HepG2 (cell line): ENCODE measurements at regions not wholly inside any gene's neighbourhood (a gene's known extent, or its start where the extent isn't known, plus 50 kb on each side); places are given as distances from the start of the nearest gene placed in this dataset.

Experiments
- ATAC-seq: fragments of 200-7000 bp; cut with Tn5 transposase; 3 replicates; pipeline ENCODE4 v1.9.1; 2020; ENCODE audit warnings: mild to moderate bottlenecking, moderate library complexity
- BruUV-seq: library from RNA; stranded (reverse); fragments of 400-500 nt; replicated peaks from 2 replicates; lab custom pipeline; 2021; lab: Mats Ljungman, UMichigan
- CTCF ChIA-PET: fragments of 300-600 bp; formaldehyde crosslinking; extraction: SDS; loops from one replicate; lab custom pipeline; 2021; ENCODE audit warnings: low total read pairs, inconsistent platforms, low intra/inter-chr PET ratio; lab: Yijun Ruan, JAX
- POLR2A ChIA-PET: fragments of 350-600 bp; sonication (Branson Sonifier 250); formaldehyde crosslinking; loops from one replicate; lab custom pipeline; 2020; ENCODE audit warnings: antibody characterized with exemption, inconsistent platforms; lab: Yijun Ruan, JAX
- DNase-seq: peaks from one replicate; pipeline ENCODE4 v3.0.0-alpha.2; 2015; ENCODE audit warnings: low spot score
- FAIRE-seq: peaks from 3 replicates; lab custom pipeline; 2011; peaks lifted over from hg19 to GRCh38; lab: Jason Lieb, UNC
- H2AFZ ChIP-seq: one replicate; pipeline ENCODE4 v1.6.1; 2011; ENCODE audit warnings: low read length, inconsistent platforms
- H3K27ac ChIP-seq: fragments of 300-600 bp; 3 replicates; pipeline ENCODE4 v1.8.0; 2011; ENCODE audit warnings: mixed run types, mild to moderate bottlenecking, mixed read lengths, low read length, inconsistent platforms; ENCODE audit not compliant: insufficient read depth; ENCODE audit errors: extremely low read length
- H3K27me3 ChIP-seq, 2 experiments: fragments of 200-600 bp in 1 of 2; 2 replicates in 1 of 2; 3 replicates in 1 of 2; pipeline versions ENCODE4 v1.6.0 to v1.8.0; 2011; ENCODE audit warnings: low read length in 2 of 2, mild to moderate bottlenecking in 2 of 2, moderate library complexity in 2 of 2, inconsistent platforms in 1 of 2; ENCODE audit not compliant: insufficient read depth in 2 of 2, control insufficient read depth in 1 of 2
- H3K36me3 ChIP-seq, 2 experiments: fragments of 200-600 bp in 1 of 2; replicated peaks in 1 of 2; 2 replicates in 1 of 2; 3 replicates in 1 of 2; pipeline versions ENCODE4 v1.5.1 to v1.8.0; 2011; ENCODE audit warnings: low read length in 2 of 2, inconsistent platforms in 1 of 2; ENCODE audit not compliant: insufficient read depth in 2 of 2, control insufficient read depth in 1 of 2
- H3K4me1 ChIP-seq: 2 replicates; pipeline ENCODE4 v1.5.1; 2012; ENCODE audit warnings: low read length, inconsistent platforms; ENCODE audit not compliant: insufficient read depth
- H3K4me2 ChIP-seq: 2 replicates; pipeline ENCODE4 v1.6.0; 2011; ENCODE audit warnings: low read depth, low read length, inconsistent platforms
- H3K4me3 ChIP-seq, 3 experiments: fragments of 200-600 bp in 1 of 3; sonication (generic), shearing (Covaris generic) in 1 of 3; replicated peaks in 1 of 3; 2 replicates each; pipeline ENCODE4 v1.5.1; 2011 to 2016; ENCODE audit warnings: low read length in 3 of 3, inconsistent platforms in 2 of 3, low read depth in 2 of 3, mild to moderate bottlenecking in 2 of 3, control low read depth in 1 of 3, mixed read lengths in 1 of 3; ENCODE audit not compliant: insufficient read depth in 1 of 3
- H3K79me2 ChIP-seq: one replicate; pipeline ENCODE4 v1.6.1; 2011; ENCODE audit warnings: low read length, inconsistent platforms; ENCODE audit not compliant: insufficient read depth
- H3K9ac ChIP-seq: 2 replicates; pipeline ENCODE4 v1.6.0; 2011; ENCODE audit warnings: mild to moderate bottlenecking, low read depth, low read length, inconsistent platforms; ENCODE audit not compliant: insufficient read depth
- H3K9me3 ChIP-seq: 2 replicates; pipeline ENCODE4 v1.5.1; 2012; ENCODE audit warnings: mild to moderate bottlenecking, low read length
- H4K20me1 ChIP-seq: 2 replicates; pipeline ENCODE4 v1.6.0; 2011; ENCODE audit warnings: inconsistent platforms, mild to moderate bottlenecking, low read length, moderate library complexity; ENCODE audit not compliant: insufficient read depth
- CBFB ChIP-seq: sonication (generic); formaldehyde crosslinking; IDR thresholded peaks from 2 replicates; pipeline ENCODE4 v1.4.0; 2020; ENCODE audit warnings: missing genetic modification reagents
- DNMT1 ChIP-seq: sonication (generic); formaldehyde crosslinking; IDR thresholded peaks from 2 replicates; pipeline ENCODE4 v1.5.1; 2020; ENCODE audit warnings: mild to moderate bottlenecking, missing genetic modification reagents
- FOXJ3 ChIP-seq: sonication (generic); formaldehyde crosslinking; IDR thresholded peaks from 2 replicates; pipeline ENCODE4 v1.4.0; 2020; ENCODE audit warnings: missing genetic modification reagents, mild to moderate bottlenecking, borderline replicate concordance
- HCFC1 ChIP-seq: fragments of 150-350 bp; IDR thresholded peaks from 2 replicates; pipeline ENCODE4 v1.6.1; 2014; ENCODE audit warnings: low read depth, low read length
- KLF15 ChIP-seq: sonication (generic); formaldehyde crosslinking; IDR thresholded peaks from 2 replicates; pipeline ENCODE4 v1.8.1; 2023; ENCODE audit warnings: borderline replicate concordance, mild to moderate bottlenecking, inconsistent platforms, missing genetic modification reagents, mixed read lengths
- ONECUT2 ChIP-seq: sonication (generic); formaldehyde crosslinking; IDR thresholded peaks from 2 replicates; pipeline ENCODE4 v1.4.0; 2020; ENCODE audit warnings: missing genetic modification reagents
- PREB ChIP-seq: sonication (generic); formaldehyde crosslinking; IDR thresholded peaks from 2 replicates; pipeline ENCODE4 v1.4.0; 2020; ENCODE audit warnings: missing genetic modification reagents
- SALL2 ChIP-seq: sonication (generic); formaldehyde crosslinking; IDR thresholded peaks from 2 replicates; pipeline ENCODE4 v1.8.1; 2023; ENCODE audit warnings: mild to moderate bottlenecking, missing genetic modification reagents, inconsistent platforms
- TFDP1 ChIP-seq: IDR thresholded peaks from 2 replicates; pipeline ENCODE4 v1.6.1; 2016; ENCODE audit warnings: missing compliant biosample characterization, missing genetic modification reagents, borderline replicate concordance
- TP53 ChIP-seq: sonication (generic); formaldehyde crosslinking; conservative IDR thresholded peaks from 2 replicates; pipeline ENCODE4 v1.4.0; 2020; ENCODE audit warnings: missing genetic modification reagents
- YEATS2 ChIP-seq: sonication (generic); formaldehyde crosslinking; IDR thresholded peaks from 2 replicates; pipeline ENCODE4 v1.4.0; 2020; ENCODE audit warnings: missing genetic modification reagents, borderline replicate concordance
- ZBTB26 ChIP-seq: IDR thresholded peaks from 2 replicates; pipeline ENCODE4 v1.6.1; 2016; ENCODE audit warnings: missing compliant biosample characterization, missing genetic modification reagents, borderline replicate concordance
- ZNF260 ChIP-seq: sonication (generic); formaldehyde crosslinking; IDR thresholded peaks from 2 replicates; pipeline ENCODE4 v1.4.0; 2020; ENCODE audit warnings: missing genetic modification reagents, low read depth, mild to moderate bottlenecking, borderline replicate concordance
- ZNF33A ChIP-seq: sonication (generic); formaldehyde crosslinking; IDR thresholded peaks from 2 replicates; pipeline ENCODE4 v1.5.1; 2020; ENCODE audit warnings: missing genetic modification reagents, mild to moderate bottlenecking, moderate library complexity, borderline replicate concordance
- ZNF446 ChIP-seq: sonication (generic); formaldehyde crosslinking; IDR thresholded peaks from 2 replicates; pipeline ENCODE4 v1.5.0; 2020; ENCODE audit warnings: mild to moderate bottlenecking, missing genetic modification reagents
- ZNF513 ChIP-seq: sonication (generic); formaldehyde crosslinking; conservative IDR thresholded peaks from 2 replicates; pipeline ENCODE4 v1.5.0; 2020; ENCODE audit warnings: missing genetic modification reagents
- ZNF746 ChIP-seq: sonication (generic); formaldehyde crosslinking; IDR thresholded peaks from 2 replicates; pipeline ENCODE4 v1.8.0; 2022; ENCODE audit warnings: mild to moderate bottlenecking, missing genetic modification reagents
- WGBS: methylation state at CpG from one replicate; pipeline ENCODE4 v1.1.6; 2017; ENCODE audit warnings: low lambda C conversion rate; 5-methylcytosine and 5-hydroxymethylcytosine counted together
- in situ Hi-C: cut with HindIII; loops from 2 replicates; pipeline ENCODE4 v1.10.0; 2017; ENCODE audit warnings: low pct_unique_long_range_greater_than_20kb; ENCODE audit not compliant: extremely low pct_ligation_motif_present
- intact Hi-C: fragments of 100-400 bp; cut with micrococcal nuclease; formaldehyde crosslinking; loops from one replicate; pipeline ENCODE4 v1.10.0; 2022; ENCODE audit not compliant: unreplicated experiment

GRCh38 chr11:131253656-131254151 is 116.7 kb upstream of the NTM start (continued):
- TF ChIP-seq ZBTB26 (CRISPR knock-in tag) (no peak), PREB (CRISPR knock-in tag) (no peak), HCFC1 (no peak)

GRCh38 chr11:131254254-131254653 is 116.2 kb upstream of the NTM start:
- FAIRE-seq (no peak), ATAC-seq (no peak), DNase-seq (no peak)
- H3K79me2 ChIP-seq: no peaks in the 10 kb centered on the region
- POLR2A ChIA-PET: no interaction called here
- no peaks in the 10 kb centered on the region for H3K4me1 ChIP-seq
- BruUV-seq: no TSS peak
- 12% methylated on average over 7 of the region's 7 CpGs for WGBS
- in situ Hi-C loops: no loop called here
- no peaks in the 10 kb centered on the region for H4K20me1 ChIP-seq
- H3K9ac ChIP-seq: no peak overlapping the region
- CTCF ChIA-PET: no interaction called here
- no peaks in the 10 kb centered on the region for H3K9me3 ChIP-seq
- peaks cover 0 to 9% of the 10 kb centered on the region in 2 experiments; a peak in 1 of 5 replicates for H3K27me3 ChIP-seq
- H2AFZ ChIP-seq: no peak overlapping the region
- H3K4me3 ChIP-seq: no peak overlapping the region
- H3K4me2 ChIP-seq: no peak overlapping the region
- H3K27ac ChIP-seq: no peak overlapping the region
- H3K36me3 ChIP-seq: no peaks in the 10 kb centered on the region
- intact Hi-C loops: no loop called here
- TF ChIP-seq YEATS2 (no peak), CBFB (no peak), ZNF446 (CRISPR knock-in tag) (no peak), ZNF746 (CRISPR knock-in tag) (no peak), SALL2 (CRISPR knock-in tag) (no peak), ONECUT2 (CRISPR knock-in tag) (no peak), ZNF513 (CRISPR knock-in tag) (no peak), ZNF33A (no peak), DNMT1 (CRISPR knock-in tag) (no peak), FOXJ3 (CRISPR knock-in tag) (no peak), KLF15 (CRISPR knock-in tag) (no peak), TFDP1 (CRISPR knock-in tag) (no peak), ZNF260 (CRISPR knock-in tag) (no peak), TP53 (CRISPR knock-in tag) (no peak)
